ENCODE measurements at regions not wholly inside any gene's neighbourhood (a gene's known extent, or its start where the extent isn't known, plus 50 kb on each side); places are given as distances from the start of the nearest gene placed in this dataset.

DNA sequence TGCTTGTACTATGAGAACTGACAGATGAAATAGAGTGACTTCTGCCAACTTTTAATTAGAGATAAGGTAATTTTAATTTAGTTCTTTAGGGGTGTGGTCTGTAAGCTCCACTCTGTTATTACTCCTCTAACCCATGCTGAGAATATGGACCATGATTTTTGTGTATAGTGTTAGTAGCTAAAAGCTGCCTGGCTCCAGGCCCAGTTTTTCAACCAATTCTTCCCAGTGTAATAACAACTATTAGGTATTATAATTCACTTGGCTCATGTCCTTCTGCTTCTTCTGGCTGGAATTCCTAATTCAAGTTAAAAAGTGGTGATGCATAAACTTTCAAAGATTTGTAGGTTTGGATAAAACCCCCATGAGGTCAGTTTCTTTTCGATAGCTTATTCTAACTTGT, 216.3 kb downstream of the ISL1 start:
- no peaks in the 10 kb centered on the region for H3K9me3 ChIP-seq
- no peaks in the 10 kb centered on the region for H3K4me1 ChIP-seq
- DNase-seq (no peak), ATAC-seq (ENCODE audit: low FRiP score in 2 of 2) (no peak)
- TF ChIP-seq POLR2AphosphoS5 (IDR thresholded peaks at IDR 0.05) (no peak), POLR2A (IDR thresholded peaks at IDR 0.05) (no peak), EP300 (IDR thresholded peaks at IDR 0.05) (no peak), CTCF (IDR thresholded peaks at IDR 0.05) (no peak)
- no peaks in the 10 kb centered on the region for H3K36me3 ChIP-seq
- 71 to 81% methylated on average over 1 of the region's 1 CpG for WGBS, 2 donors
- H3K27ac ChIP-seq = no peak overlapping the region
- no peaks in the 10 kb centered on the region for H3K27me3 ChIP-seq
- no peak overlapping the region for H3K4me3 ChIP-seq

DNA sequence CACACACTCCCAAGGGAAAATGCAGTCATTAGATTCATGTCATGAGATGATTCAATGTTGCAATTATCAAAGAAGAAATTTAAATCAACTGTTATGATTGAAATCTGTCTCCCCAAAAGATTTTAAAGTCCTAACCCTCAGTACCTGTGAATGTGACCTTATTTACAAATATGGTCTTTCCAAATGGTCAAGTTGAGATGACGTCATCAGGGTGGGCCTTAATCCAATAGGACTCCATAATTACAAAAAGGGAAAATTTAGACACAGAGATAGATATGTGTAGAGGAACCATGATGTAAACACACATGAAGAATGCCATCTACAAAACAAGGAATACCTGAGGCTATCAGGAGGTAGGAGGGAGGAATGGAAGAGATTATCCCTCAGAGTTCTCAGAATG, 221.1 kb downstream of the ISL1 start:
- no peak for DNase-seq
- no peaks in the 10 kb centered on the region for H3K4me1 ChIP-seq
- WGBS, 2 donors = 25 to 63% methylated on average over 1 of the region's 1 CpG
- no peaks in the 10 kb centered on the region for H3K27me3 ChIP-seq
- no peak overlapping the region for H3K4me3 ChIP-seq
- no peak for ATAC-seq (ENCODE audit: low FRiP score in 2 of 2)
- no peak for TF ChIP-seq POLR2AphosphoS5 (IDR thresholded peaks at IDR 0.05)
- TF ChIP-seq POLR2A (IDR thresholded peaks at IDR 0.05) = no peak
- no peak for TF ChIP-seq CTCF (IDR thresholded peaks at IDR 0.05)
- no peak for TF ChIP-seq EP300 (IDR thresholded peaks at IDR 0.05)
- no peaks in the 10 kb centered on the region for H3K9me3 ChIP-seq
- no peaks in the 10 kb centered on the region for H3K36me3 ChIP-seq
- H3K27ac ChIP-seq = no peak overlapping the region

DNA sequence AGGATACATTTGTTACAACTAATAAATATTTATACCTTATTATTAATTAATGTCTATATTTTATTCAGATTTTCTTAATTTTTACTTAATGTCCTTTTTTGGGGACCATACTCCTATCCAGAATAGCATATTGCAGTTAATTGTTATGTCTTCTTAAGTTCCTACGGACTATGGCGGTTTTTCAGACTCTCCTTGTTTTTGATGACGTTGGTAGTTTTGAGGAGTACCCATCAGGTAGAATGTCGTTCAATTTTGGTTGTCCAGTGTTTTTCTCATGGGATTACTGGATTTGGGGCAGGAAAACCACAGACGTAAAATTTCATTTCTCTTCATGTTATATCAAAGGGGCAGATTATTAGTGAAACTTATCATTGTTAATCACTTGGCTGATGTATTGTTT, 223.7 kb downstream of the ISL1 start:
- TF ChIP-seq CTCF (IDR thresholded peaks at IDR 0.05) = no peak
- TF ChIP-seq POLR2AphosphoS5 (IDR thresholded peaks at IDR 0.05) = no peak
- no peaks in the 10 kb centered on the region for H3K36me3 ChIP-seq
- DNase-seq (no peak), ATAC-seq (ENCODE audit: low FRiP score in 2 of 2) (no peak)
- no peaks in the 10 kb centered on the region for H3K9me3 ChIP-seq
- no peak overlapping the region for H3K27ac ChIP-seq
- H3K4me1 ChIP-seq = no peaks in the 10 kb centered on the region
- H3K4me3 ChIP-seq = no peak overlapping the region
- H3K27me3 ChIP-seq = no peaks in the 10 kb centered on the region
- 89 to 91% methylated on average over 5 of the region's 5 CpGs for WGBS, 2 donors

DNA sequence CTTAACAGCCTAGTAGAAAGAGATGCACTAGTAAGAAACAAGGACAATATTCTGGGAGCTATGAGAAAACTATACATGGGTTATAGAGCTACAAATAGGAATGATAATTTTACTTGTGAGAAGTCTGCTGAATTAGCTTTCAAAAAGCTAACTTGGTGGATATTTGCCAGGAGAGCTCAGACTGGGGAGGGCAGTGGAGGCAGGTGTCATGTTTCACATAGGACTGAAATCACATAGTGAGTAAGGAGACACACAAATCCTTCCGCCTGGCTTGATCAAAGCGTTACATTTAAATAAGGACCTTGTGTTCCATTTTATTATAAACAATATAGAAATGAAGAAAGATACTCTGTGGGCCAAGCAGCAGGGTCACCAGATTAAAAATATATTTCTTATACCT, 235.0 kb downstream of the ISL1 start:
- no peaks in the 10 kb centered on the region for H3K4me1 ChIP-seq
- H3K27me3 ChIP-seq = no peaks in the 10 kb centered on the region
- no peaks in the 10 kb centered on the region for H3K9me3 ChIP-seq
- TF ChIP-seq POLR2AphosphoS5 (IDR thresholded peaks at IDR 0.05) (no peak), POLR2A (IDR thresholded peaks at IDR 0.05) (no peak), CTCF (IDR thresholded peaks at IDR 0.05) (no peak), EP300 (IDR thresholded peaks at IDR 0.05) (no peak)
- H3K4me3 ChIP-seq = no peak overlapping the region
- no peak overlapping the region for H3K27ac ChIP-seq
- WGBS, 2 donors = 75 to 77% methylated on average over 2 of the region's 2 CpGs
- DNase-seq (no peak), ATAC-seq (ENCODE audit: low FRiP score in 2 of 2) (no peak)
- H3K36me3 ChIP-seq = no peaks in the 10 kb centered on the region

GRCh38 chr5:51621156-51621555, 237.9 kb downstream of the ISL1 start:
- TF ChIP-seq EP300 (IDR thresholded peaks at IDR 0.05) (no peak), CTCF (IDR thresholded peaks at IDR 0.05) (no peak), POLR2AphosphoS5 (IDR thresholded peaks at IDR 0.05) (no peak), POLR2A (IDR thresholded peaks at IDR 0.05) (no peak)
- Histone ChIP-seq H3K36me3 (no peaks in the 10 kb centered on the region), H3K4me1 (no peaks in the 10 kb centered on the region), H3K27me3 (no peaks in the 10 kb centered on the region), H3K27ac (no peak overlapping the region), H3K4me3 (no peak overlapping the region), H3K9me3 (no peaks in the 10 kb centered on the region)
- WGBS, 2 donors = 36 to 48% methylated on average over 1 of the region's 1 CpG
- DNase-seq (no peak), ATAC-seq (ENCODE audit: low FRiP score in 2 of 2) (no peak)

Measured in upper lobe of left lung (tissue), 6 donors.